ENCODE measurements at regions not wholly inside any gene's neighbourhood (a gene's known extent, or its start where the extent isn't known, plus 50 kb on each side); places are given as distances from the start of the nearest gene placed in this dataset.

DNA sequence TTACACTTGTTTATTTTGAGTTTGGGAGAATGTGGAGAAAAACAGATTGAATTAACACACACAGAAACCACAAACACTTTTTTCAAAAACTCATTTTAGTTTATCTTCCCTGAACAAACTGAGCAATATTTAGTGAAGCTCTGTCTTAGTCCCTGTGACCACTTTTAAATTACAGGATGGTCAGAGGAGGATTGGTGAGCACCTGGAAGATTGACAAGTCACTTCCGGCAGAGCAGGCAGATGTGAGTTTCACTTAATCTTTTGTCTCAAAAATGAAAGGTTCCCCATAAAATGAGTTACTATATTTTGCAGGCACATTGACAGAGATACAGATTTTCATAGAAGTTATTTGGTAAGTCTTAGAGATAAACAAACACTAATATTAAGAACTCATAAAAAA is 970.1 kb downstream of the ADGRL3 start (continued):
- TF ChIP-seq, protein P1, sequence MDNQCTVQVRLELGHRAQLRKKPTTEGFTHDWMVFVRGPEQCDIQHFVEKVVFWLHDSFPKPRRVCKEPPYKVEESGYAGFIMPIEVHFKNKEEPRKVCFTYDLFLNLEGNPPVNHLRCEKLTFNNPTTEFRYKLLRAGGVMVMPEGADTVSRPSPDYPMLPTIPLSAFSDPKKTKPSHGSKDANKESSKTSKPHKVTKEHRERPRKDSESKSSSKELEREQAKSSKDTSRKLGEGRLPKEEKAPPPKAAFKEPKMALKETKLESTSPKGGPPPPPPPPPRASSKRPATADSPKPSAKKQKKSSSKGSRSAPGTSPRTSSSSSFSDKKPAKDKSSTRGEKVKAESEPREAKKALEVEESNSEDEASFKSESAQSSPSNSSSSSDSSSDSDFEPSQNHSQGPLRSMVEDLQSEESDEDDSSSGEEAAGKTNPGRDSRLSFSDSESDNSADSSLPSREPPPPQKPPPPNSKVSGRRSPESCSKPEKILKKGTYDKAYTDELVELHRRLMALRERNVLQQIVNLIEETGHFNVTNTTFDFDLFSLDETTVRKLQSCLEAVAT (IDR thresholded peaks at IDR 0.05), result no peak
- no peak for TF ChIP-seq ATF7 (IDR thresholded peaks at IDR 0.05; ENCODE audit: low read depth)
- TF ChIP-seq KAT2A (conservative IDR thresholded peaks at IDR 0.05; ENCODE audit: control insufficient read depth, low read depth, low read length), result no peak
- TF ChIP-seq STAT3 (IDR thresholded peaks at IDR 0.05; ENCODE audit: low read depth, low read length), result no peak
- TF ChIP-seq SMAD5 (IDR thresholded peaks at IDR 0.05; ENCODE audit: low read depth), result no peak
- TF ChIP-seq IKZF1 (conservative IDR thresholded peaks at IDR 0.05), result no peak
- TF ChIP-seq MEF2A (IDR thresholded peaks at IDR 0.05; ENCODE audit: insufficient read depth, low read depth, low read length), result no peak
- no peak for TF ChIP-seq ETV6 (conservative IDR thresholded peaks at IDR 0.05 in 1 of 2, IDR thresholded peaks at IDR 0.05 in 1 of 2; ENCODE audit: borderline replicate concordance in 1 of 2, low read depth in 1 of 2)

DNA sequence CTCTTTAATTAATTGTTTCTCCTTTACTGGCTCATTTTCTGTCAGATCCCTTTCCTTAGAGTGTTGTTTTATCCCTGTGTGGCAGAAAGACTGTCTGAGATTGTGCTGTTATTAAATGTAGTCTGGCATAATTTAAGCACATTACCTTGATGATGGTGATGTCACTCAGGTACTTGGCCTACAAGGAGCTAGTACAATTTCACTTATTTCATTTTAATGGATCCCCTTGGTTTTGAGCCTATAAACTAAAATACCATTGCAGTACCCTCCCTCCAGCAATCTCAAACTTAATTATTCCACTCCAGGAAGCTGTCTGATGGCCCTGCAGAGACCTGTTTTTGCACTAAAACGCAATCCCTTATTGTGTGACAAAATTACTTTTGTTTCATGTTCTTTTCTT is 968.6 kb downstream of the ADGRL3 start:
- Histone ChIP-seq H3K27me3 (replicated peaks in 1 of 2; ENCODE audit: control insufficient read depth in 2 of 2, insufficient read depth in 2 of 2, low read length in 1 of 2) (no peaks in the 10 kb centered on the region), H4K20me1 (ENCODE audit: control insufficient read depth, insufficient read depth) (no peaks in the 10 kb centered on the region), H3K4me1 (ENCODE audit: control insufficient read depth, insufficient read depth, low read length) (no peaks in the 10 kb centered on the region), H3K27ac (ENCODE audit: control insufficient read depth, insufficient read depth) (no peak overlapping the region), H3K36me3 (ENCODE audit: control insufficient read depth in 2 of 2, insufficient read depth in 2 of 2, low read length in 1 of 2) (no peaks in the 10 kb centered on the region), H3K9me3 (replicated peaks; ENCODE audit: control insufficient read depth, insufficient read depth, low read length) (no peaks in the 10 kb centered on the region), H3K9ac (ENCODE audit: control insufficient read depth, insufficient read depth, low read length) (no peak overlapping the region), H3K79me2 (ENCODE audit: control insufficient read depth, insufficient read depth, low read length) (no peaks in the 10 kb centered on the region), H2AFZ (ENCODE audit: control insufficient read depth, low read depth, low read length) (no peak overlapping the region), H3K4me3 (no peak overlapping the region), H3K4me2 (ENCODE audit: control insufficient read depth, insufficient read depth) (no peak overlapping the region)
- intact Hi-C loops (cut with micrococcal nuclease; ENCODE audit: unreplicated experiment) (no loop called here), in situ Hi-C loops (cut with MboI) (no loop called here)
- 0% methylated on average over 1 of the region's 1 CpG for WGBS (ENCODE audit: insufficient coverage, insufficient replicate concordance, low lambda C conversion rate, missing lambda C conversion rate)
- ChIA-PET SMC1A (ENCODE audit: uncharacterized antibody, unreplicated experiment) (interaction anchor here (0.9 kb wide), 1 partner anchor 44 kb away, joined by 3 read pairs; no protein-coding TSS in a partner anchor), CTCF (no interaction called here), RAD21 (ENCODE audit: unreplicated experiment) (no interaction called here), POLR2A (no interaction called here)
- FAIRE-seq (no peak), DNase-seq (ENCODE audit: low read depth, low spot score) (no peak), ATAC-seq (no peak)
- no TSS peak for BruUV-seq (replicated peaks)
- TF ChIP-seq BMI1 (IDR thresholded peaks at IDR 0.05; ENCODE audit: borderline replicate concordance) (no peak), RFX5 (IDR thresholded peaks at IDR 0.05; ENCODE audit: low read depth, low read length) (no peak), PAX8 (IDR thresholded peaks at IDR 0.05) (no peak), TAF1 (IDR thresholded peaks at IDR 0.05; ENCODE audit: borderline replicate concordance, low read depth, low read length) (no peak), NR2F1 (conservative IDR thresholded peaks at IDR 0.05) (no peak), CBX5 (IDR thresholded peaks at IDR 0.05; ENCODE audit: low read depth) (no peak), EGR1 (IDR thresholded peaks at IDR 0.05; ENCODE audit: borderline replicate concordance in 1 of 2, low read depth in 2 of 2, low read length in 2 of 2) (no peak)
- TF ChIP-seq, protein P2, sequence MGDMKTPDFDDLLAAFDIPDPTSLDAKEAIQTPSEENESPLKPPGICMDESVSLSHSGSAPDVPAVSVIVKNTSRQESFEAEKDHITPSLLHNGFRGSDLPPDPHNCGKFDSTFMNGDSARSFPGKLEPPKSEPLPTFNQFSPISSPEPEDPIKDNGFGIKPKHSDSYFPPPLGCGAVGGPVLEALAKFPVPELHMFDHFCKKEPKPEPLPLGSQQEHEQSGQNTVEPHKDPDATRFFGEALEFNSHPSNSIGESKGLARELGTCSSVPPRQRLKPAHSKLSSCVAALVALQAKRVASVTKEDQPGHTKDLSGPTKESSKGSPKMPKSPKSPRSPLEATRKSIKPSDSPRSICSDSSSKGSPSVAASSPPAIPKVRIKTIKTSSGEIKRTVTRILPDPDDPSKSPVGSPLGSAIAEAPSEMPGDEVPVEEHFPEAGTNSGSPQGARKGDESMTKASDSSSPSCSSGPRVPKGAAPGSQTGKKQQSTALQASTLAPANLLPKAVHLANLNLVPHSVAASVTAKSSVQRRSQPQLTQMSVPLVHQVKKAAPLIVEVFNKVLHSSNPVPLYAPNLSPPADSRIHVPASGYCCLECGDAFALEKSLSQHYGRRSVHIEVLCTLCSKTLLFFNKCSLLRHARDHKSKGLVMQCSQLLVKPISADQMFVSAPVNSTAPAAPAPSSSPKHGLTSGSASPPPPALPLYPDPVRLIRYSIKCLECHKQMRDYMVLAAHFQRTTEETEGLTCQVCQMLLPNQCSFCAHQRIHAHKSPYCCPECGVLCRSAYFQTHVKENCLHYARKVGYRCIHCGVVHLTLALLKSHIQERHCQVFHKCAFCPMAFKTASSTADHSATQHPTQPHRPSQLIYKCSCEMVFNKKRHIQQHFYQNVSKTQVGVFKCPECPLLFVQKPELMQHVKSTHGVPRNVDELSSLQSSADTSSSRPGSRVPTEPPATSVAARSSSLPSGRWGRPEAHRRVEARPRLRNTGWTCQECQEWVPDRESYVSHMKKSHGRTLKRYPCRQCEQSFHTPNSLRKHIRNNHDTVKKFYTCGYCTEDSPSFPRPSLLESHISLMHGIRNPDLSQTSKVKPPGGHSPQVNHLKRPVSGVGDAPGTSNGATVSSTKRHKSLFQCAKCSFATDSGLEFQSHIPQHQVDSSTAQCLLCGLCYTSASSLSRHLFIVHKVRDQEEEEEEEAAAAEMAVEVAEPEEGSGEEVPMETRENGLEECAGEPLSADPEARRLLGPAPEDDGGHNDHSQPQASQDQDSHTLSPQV (IDR thresholded peaks at IDR 0.05), result no peak

All from GM12878 (cell line).